ENCODE measurements at regions not wholly inside any gene's neighbourhood (a gene's known extent, or its start where the extent isn't known, plus 50 kb on each side); places are given as distances from the start of the nearest gene placed in this dataset.

DNA sequence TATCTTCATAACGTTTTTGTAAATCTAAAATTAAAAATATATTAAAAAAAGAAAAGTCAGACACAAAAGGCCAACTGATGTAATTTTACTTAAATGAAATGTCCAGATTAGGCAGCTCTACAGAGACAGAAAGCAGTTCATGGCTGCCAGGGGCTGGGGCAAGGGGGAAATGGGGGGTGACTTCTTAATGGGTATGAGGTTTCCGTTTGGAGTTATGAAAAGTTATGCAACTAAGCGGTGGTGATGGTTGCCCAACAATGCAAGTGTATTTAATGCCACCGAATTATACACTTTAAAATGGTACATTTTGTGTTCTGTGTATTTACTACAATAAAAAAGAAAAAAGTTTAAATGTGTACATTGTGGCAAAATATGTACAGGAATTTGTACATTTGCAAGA, 70.2 kb upstream of the TEX51 start:
- H3K27ac Mint-ChIP-seq (ENCODE audit: unreplicated experiment): no peak overlapping the region
- no peak for DNase-seq (ENCODE audit: low spot score)
- TF ChIP-seq, protein P1, sequence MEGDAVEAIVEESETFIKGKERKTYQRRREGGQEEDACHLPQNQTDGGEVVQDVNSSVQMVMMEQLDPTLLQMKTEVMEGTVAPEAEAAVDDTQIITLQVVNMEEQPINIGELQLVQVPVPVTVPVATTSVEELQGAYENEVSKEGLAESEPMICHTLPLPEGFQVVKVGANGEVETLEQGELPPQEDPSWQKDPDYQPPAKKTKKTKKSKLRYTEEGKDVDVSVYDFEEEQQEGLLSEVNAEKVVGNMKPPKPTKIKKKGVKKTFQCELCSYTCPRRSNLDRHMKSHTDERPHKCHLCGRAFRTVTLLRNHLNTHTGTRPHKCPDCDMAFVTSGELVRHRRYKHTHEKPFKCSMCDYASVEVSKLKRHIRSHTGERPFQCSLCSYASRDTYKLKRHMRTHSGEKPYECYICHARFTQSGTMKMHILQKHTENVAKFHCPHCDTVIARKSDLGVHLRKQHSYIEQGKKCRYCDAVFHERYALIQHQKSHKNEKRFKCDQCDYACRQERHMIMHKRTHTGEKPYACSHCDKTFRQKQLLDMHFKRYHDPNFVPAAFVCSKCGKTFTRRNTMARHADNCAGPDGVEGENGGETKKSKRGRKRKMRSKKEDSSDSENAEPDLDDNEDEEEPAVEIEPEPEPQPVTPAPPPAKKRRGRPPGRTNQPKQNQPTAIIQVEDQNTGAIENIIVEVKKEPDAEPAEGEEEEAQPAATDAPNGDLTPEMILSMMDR (IDR thresholded peaks at IDR 0.05): no peak
- H3K27me3 Mint-ChIP-seq (ENCODE audit: low read depth): peaks cover 2% of the 10 kb centered on the region
- no peaks in the 10 kb centered on the region for H3K4me1 Mint-ChIP-seq (ENCODE audit: low read depth)
- no peak overlapping the region for H3K4me3 Mint-ChIP-seq (ENCODE audit: unreplicated experiment)
- H3K36me3 Mint-ChIP-seq (ENCODE audit: low read depth): no peaks in the 10 kb centered on the region
- H3K9me3 Mint-ChIP-seq (ENCODE audit: low read depth): no peaks in the 10 kb centered on the region

DNA sequence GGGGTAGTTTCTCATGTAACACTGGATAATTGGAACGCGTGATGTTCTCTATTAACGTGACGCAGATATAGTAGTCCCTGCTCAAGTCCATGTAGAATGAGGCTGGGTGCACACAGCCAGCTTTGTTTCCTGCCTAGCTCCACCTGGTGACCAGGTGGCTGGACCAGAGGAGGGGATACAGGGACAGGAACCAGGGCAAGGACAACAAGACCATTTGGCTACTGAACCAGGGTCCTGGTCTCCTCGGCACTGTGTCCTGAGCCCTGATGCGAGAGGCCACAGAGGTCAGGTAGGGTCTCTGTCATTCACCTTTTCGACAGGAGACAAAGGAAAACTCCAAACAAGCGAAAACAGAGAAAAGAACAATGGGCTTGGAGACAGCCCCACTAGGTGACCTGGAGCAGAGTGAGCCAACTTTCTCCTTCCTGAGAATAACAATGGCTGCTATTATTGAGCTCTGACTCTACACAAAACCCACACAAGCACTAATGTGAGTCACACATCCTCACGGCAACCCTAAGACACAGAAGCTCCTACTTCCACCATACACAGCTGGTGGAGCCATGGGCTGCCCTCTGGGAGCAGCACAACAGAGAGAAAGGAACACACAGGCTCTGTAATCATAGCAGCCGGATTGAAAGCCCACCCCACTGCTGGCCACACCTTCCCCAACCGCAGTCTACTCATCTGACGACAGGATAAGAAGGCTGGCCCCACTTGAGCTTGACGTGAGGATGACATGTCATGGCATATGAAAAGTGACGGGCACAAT, 67.3 kb upstream of the TEX51 start:
- TF ChIP-seq, protein P1 (IDR thresholded peaks at IDR 0.05): no peak
- no peaks in the 10 kb centered on the region for H3K9me3 Mint-ChIP-seq (ENCODE audit: low read depth)
- no peak overlapping the region for H3K27ac Mint-ChIP-seq (ENCODE audit: unreplicated experiment)
- H3K4me1 Mint-ChIP-seq (ENCODE audit: low read depth): no peaks in the 10 kb centered on the region
- no peaks in the 10 kb centered on the region for H3K36me3 Mint-ChIP-seq (ENCODE audit: low read depth)
- DNase-seq (ENCODE audit: low spot score): no peak
- no peak overlapping the region for H3K4me3 Mint-ChIP-seq (ENCODE audit: unreplicated experiment)
- peaks cover 2% of the 10 kb centered on the region for H3K27me3 Mint-ChIP-seq (ENCODE audit: low read depth)

DNA sequence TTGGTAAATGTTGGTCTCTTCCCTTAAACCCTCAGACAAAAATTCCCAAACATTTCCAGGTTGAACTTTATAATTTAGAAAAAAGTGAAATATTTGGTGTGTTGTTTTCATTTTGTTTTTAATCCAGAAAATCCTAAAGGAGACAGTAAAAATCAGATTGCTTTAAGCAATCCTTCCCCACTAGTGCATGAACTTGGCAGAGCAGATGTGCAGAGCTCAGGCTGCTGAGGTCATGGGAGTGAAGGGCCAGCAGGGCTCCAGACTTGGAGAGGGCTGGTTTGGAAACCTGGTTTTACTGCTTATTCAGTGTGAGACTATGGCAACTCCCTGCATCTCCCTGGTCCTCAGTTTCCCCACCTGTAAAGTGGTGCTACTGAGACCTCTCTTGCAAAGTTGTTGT, 66.7 kb upstream of the TEX51 start:
- no peaks in the 10 kb centered on the region for H3K4me1 Mint-ChIP-seq (ENCODE audit: low read depth)
- TF ChIP-seq, protein P1 (IDR thresholded peaks at IDR 0.05): no peak
- H3K9me3 Mint-ChIP-seq (ENCODE audit: low read depth): no peaks in the 10 kb centered on the region
- H3K27ac Mint-ChIP-seq (ENCODE audit: unreplicated experiment): no peak overlapping the region
- H3K4me3 Mint-ChIP-seq (ENCODE audit: unreplicated experiment): no peak overlapping the region
- no peaks in the 10 kb centered on the region for H3K36me3 Mint-ChIP-seq (ENCODE audit: low read depth)
- DNase-seq (ENCODE audit: low spot score): no peak
- peaks cover 2% of the 10 kb centered on the region for H3K27me3 Mint-ChIP-seq (ENCODE audit: low read depth)

DNA sequence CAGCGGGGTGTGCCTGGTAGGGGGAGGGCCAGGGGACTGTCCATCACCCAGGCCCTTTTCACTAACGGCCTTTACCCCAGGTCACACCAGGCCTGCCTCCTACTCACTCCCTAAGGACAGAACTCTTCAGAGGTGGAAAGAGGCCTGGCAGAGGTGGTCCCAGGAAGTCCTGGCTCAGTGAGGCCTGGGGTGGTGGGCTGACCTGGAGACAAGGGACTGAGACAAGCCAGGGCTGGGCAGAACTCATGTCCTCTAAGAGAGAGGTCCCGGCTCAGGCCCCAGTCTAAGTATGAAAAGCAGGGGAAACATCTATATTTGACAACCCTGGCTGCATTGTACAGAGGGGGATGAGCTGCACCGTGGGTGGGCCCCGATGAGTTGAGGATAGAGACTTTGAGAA, 65.9 kb upstream of the TEX51 start:
- no peaks in the 10 kb centered on the region for H3K9me3 Mint-ChIP-seq (ENCODE audit: low read depth)
- DNase-seq (ENCODE audit: low spot score): no peak
- H3K27me3 Mint-ChIP-seq (ENCODE audit: low read depth): peaks cover 2% of the 10 kb centered on the region
- H3K4me1 Mint-ChIP-seq (ENCODE audit: low read depth): no peaks in the 10 kb centered on the region
- no peak overlapping the region for H3K4me3 Mint-ChIP-seq (ENCODE audit: unreplicated experiment)
- H3K27ac Mint-ChIP-seq (ENCODE audit: unreplicated experiment): no peak overlapping the region
- TF ChIP-seq, protein P1 (IDR thresholded peaks at IDR 0.05): no peak
- H3K36me3 Mint-ChIP-seq (ENCODE audit: low read depth): no peaks in the 10 kb centered on the region

DNA sequence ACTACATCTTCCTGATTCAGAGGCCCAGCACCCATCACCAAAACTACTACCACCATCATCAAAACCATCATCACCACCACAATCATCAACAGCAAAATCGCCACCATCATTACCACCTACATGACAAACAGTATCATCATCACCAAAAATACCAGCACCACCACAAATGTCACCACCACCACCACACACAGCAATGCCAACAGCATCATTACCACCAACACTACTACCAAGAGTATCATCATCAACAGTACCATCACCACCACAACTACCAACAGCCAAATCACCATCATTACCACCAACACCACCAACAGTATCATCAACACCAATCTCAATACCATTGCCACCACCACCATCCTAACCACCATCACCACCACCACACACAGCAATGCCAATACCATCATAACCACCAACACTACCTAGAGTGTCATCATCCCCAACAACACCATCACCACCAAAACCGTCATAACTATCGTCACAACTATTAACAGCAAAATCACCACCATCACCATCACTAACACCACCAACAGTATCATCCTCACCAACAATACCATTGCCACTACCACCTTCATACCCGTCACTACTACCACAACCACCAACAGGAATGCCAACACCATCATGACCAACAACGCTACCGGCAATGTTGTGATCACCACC, 64.6 kb upstream of the TEX51 start:
- no peaks in the 10 kb centered on the region for H3K36me3 Mint-ChIP-seq (ENCODE audit: low read depth)
- H3K4me1 Mint-ChIP-seq (ENCODE audit: low read depth): no peaks in the 10 kb centered on the region
- TF ChIP-seq, protein P1 (IDR thresholded peaks at IDR 0.05): no peak
- no peaks in the 10 kb centered on the region for H3K9me3 Mint-ChIP-seq (ENCODE audit: low read depth)
- H3K4me3 Mint-ChIP-seq (ENCODE audit: unreplicated experiment): no peak overlapping the region
- H3K27ac Mint-ChIP-seq (ENCODE audit: unreplicated experiment): no peak overlapping the region
- DNase-seq (ENCODE audit: low spot score): no peak
- H3K27me3 Mint-ChIP-seq (ENCODE audit: low read depth): peaks cover 4% of the 10 kb centered on the region
